HUDEP-2 (cell line): ENCODE measurements at regions not wholly inside any gene's neighbourhood (a gene's known extent, or its start where the extent isn't known, plus 50 kb on each side); places are given as distances from the start of the nearest gene placed in this dataset.
"Not testable (repeated sequence)": the region's sequence is repeated elsewhere in the genome, so short reads cannot be mapped to it uniquely, and the experiment has no call there.

Experiments used
- DNase-seq, 76 experiments: peaks; one replicate each; lab custom pipeline; 2025; ENCODE audit not compliant: unreplicated experiment in 76 of 76; lab: John Stamatoyannopoulos, UW

DNA sequence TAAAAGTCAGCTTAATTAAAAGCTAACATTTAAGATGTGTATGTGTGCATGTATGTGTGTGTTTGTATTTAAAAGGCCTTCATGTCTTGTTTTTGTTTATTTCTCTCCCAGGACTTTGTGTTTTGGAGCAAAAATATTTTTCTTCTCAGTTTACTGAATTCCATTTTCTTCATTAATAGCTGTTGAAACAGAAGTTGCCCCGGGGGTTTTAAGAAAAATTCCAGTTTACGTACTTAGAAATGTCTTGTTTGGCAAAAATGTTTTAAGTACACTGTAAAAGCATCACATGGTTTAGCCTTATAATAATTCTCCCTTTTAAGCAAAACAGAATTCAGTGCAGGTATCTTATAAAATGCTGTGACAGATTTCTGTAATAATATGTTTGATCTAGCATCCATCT is 1233.0 kb upstream of the NRXN1 start:
- DNase-seq: no peak

- no peak for DNase-seq
These were observed 1232.6 kb upstream of the NRXN1 start for GRCh38 chr2:52264488-52264887.

DNA sequence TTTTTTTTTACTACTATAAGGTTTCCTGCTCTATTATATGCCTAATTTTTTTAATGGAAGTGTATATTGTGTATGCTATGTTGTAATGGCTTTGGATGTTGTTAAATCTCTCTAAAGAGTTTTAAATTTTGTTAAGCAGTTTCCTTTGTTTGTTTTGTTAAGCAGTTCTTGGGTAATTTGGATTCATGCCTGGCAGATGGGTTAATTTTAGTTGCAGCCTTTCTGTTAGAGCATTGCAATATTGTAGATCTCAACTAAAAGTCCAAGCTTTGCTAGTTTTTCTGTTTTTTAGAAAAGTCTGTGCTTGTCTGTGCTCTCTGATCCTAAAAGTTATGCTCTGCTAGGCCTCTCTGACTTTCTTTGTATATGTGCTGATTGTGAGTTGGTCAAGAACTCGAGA is 1229.0 kb upstream of the NRXN1 start:
- no peak for DNase-seq

DNA sequence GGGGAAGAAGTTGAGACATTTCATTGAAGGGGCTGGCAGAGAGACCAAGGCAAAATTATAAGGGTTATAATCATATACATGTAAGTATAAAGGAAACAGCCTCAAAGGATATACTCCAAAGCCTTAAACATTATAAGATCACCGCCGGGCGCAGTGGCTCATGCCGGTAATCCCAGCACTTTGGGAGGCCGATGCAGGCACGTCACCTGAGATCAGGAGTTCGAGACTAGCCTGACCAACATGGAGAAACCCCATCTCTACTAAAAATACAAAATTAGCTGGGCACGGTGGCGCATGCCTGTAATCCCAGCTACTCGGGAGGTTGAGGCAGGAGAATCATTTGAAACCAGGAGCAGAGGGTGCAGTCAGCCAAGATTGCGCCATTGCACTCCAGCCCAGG is 1227.0 kb upstream of the NRXN1 start:
- not testable (repeated sequence) for DNase-seq

DNA sequence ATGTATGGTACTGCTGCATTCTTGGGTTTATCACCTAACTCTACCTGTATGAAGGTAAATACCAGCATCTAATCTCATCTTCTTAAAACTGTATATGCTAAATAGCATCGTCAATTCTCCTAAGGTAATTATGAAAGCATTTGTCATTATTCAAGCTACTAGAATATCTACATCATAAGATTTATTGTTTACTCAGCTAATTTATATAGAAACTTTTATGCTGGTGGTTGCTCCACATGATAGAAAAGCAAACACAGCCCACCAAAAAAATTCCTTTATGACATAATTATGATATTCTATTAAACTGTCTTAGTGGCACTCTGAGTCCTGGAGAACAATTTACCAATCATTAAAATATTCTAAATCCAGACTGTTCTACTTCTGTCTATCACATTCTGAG is 1226.1 kb upstream of the NRXN1 start:
- no peak for DNase-seq

GRCh38 chr2:52253416-52253980 is 1221.6 kb upstream of the NRXN1 start:
- no peak for DNase-seq

DNA sequence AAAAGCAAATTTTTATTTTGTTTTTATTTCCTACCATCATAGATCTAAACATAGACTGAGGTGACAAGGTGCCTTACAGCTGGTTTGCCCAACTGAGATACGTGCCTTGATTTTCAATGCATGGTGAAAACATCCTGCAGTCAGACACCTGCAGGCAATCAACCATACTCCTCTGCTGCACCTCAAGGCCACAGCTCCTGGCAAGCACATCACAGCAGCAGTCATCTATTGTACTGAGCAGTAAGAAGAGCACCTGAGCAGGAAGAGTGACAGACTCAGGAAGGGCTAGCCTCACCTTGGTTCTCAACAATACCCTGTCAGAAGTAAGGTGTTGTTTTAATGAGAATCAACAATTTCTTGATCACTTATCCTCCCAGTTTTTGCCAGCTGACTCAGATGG is 1206.8 kb upstream of the NRXN1 start:
- DNase-seq: no peak

GRCh38 chr2:52222128-52222527 is 1190.2 kb upstream of the NRXN1 start:
- no peak for DNase-seq

DNA sequence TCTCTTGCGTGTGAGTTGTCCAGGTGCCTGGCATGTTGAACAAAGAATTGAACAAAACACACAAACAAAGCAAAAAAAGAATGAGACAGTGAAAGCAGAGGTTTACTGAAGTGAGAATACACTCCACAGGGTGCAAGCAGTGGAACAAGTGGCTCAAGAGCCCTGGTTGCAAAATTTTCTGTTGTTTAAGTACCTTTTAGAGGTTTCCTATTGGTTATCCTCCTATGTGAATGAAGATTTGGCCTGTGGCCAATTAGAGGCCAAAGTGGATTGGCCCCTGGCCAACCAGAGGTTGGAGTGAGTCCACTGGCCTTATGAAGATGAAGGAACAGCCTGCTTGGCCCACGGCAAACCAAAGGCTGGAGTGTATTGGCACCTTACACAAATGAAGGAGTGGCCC is 1188.5 kb upstream of the NRXN1 start:
- DNase-seq: no peak

- no peak for DNase-seq
These were observed 1178.7 kb upstream of the NRXN1 start for GRCh38 chr2:52210611-52211010.

DNA sequence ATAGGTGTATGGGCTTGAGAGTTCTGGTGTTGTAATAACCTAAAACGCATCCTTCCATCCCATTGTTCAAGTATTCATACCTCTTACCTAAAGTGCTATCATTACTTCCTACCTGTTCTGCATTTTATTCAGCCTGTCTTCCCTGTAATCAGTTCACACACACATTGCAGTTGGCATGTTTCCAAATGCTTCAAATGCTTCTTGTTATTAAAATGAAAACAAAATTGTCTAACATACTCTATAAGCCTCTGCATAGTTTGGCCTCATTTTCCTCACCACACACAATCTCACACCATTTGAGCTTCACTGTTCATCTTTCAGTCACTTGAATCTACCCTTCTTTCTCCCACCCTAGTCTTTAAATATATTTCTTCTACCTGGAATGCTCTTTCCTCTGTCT is 1178.2 kb upstream of the NRXN1 start:
- DNase-seq: no peak

DNA sequence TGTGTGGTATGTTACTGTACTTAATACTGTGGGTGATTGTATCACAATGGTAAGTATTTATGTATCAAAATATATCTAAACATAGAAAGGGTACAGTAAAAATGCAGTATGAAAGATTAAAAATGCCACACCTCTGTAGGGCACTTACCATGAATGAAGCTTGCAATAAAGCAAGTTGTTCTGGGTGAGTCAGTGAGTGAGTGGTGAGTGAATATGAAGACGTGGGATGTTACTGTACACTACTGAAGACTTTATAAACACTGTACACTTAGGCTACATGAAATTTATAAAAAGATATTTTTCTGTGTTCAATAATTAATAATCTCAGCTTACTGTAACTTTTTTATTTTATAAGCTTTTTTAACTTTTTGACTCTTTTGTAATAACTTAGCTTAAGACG is 1162.4 kb upstream of the NRXN1 start:
- no peak for DNase-seq

DNA sequence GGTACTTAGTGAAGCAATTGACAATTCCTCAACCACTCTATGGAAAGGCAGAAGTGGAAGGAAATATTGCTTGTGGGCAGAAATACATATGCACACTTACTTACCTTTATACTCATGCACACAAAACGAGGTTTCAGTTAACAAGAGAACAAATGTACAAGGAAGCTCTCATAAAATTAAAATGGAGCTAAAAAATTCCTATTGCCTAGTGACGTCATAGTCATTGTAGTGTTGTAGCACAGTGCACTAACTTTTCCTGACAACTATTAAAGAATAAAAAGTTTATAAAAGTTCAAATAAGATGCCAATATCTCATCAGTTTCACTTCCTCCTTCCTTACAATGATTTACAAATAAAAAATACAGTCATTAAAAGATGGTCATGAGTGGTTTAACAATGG is 1161.9 kb upstream of the NRXN1 start:
- no peak for DNase-seq

DNA sequence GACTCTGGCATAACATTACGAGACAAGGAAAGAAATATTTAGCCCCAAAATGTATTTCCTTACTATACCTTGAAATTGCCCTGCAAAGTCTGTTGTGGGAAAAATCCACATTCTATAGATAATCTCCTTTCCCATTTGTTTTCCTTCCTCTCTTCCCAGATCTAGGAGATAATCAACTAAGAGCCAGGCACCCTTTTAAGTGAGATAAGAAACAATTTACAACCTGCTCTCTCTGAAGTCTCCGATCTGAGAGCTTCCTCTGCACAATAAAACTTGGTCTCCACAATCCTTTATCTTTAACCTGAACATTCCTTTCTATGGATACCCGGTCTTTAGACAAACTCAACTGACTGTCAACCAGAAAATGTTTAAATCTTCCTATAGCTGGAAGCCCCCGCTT is 1160.7 kb upstream of the NRXN1 start:
- DNase-seq: no peak

DNA sequence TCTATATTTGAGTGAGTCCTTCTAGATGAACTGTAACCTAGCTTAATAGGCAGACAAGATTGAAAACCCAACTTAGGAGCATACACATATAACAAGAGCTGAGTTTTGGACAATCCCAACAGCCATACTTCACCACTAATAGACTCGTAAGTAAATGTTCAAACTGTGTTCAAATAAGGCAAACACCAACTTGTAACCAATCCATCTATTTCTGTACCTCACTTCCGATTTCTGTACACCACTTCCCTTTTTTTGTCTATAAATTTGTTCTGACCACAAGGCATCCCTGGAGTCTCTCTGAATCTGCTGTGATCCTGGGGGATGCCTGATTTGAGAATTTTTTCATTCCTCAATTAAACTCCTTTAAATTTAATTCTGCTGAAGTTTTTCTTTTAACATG is 1149.1 kb upstream of the NRXN1 start:
- no peak for DNase-seq

DNA sequence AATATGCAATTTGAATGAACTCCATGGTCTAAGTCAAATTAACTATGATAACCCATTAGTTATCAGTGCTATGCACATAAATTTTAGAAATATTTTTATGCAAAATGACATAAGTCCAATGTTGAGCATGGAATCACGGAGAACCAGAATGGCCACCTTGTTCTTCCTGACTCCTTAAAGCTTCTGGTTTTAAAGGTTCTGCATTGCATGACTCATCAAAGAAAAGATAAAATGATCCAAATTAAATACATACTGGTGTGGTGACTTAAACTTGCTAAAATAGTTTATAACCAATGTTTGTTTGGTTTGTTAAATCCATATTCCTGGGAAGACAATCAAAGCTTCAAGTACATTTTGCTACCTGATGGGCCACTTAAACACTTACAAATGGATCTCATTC is 1146.9 kb upstream of the NRXN1 start:
- no peak for DNase-seq

DNA sequence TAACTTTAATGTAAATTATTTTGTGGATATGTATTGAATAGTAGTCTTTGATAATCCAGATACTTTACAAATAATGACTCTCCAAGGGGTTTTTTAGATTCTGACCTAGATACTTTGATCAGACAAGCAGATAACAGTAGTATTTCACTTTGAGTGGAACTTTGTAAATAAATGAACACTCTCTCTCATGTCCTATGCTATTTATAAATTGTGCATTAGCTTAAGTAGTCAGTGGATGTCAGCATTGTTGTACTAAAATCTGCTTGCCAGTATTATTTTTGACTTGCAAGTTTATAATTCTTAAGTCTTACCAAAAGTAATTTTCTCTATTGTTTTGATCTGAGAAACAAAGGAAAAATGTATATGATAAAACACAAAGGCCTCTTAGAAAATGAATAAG is 1113.1 kb upstream of the NRXN1 start:
- no peak for DNase-seq

DNA sequence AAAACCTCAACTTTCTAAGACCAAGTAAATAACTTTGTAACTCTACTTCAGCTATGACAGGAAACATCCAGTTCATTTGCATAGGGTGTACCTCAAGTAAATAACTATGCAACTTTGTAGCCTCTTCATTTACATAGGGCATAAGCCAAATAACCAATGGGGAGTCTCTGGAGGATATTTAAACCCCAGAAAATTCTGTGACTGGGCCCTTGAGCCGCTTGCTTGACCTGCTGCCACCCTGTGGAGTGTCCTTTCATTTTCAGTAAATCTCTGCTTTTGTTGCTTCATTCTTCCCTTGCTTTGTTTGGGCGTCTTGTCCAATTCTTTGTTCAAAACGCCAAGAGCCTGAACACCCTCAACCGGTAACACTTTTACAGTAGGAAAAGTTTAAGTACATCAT is 1112.7 kb upstream of the NRXN1 start:
- DNase-seq: no peak

DNA sequence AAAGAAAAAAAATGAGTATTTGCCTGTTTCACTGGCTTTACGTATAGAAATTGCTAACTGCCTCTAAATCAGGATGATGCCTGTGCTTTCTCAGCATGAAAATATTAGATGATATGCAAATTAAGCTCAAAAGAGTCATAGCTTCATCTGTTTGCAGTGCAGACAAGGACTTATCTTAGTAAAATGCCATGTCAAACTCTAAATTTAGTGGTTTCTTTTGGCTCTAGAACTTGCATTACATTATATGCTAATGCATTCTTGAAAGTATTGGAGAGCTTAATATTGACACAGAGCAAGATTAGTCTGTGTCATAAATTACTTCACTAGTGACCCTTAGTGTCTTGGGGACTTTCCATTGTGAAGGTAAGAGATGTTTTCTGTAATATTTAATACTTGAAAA is 1109.1 kb upstream of the NRXN1 start:
- no peak for DNase-seq

DNA sequence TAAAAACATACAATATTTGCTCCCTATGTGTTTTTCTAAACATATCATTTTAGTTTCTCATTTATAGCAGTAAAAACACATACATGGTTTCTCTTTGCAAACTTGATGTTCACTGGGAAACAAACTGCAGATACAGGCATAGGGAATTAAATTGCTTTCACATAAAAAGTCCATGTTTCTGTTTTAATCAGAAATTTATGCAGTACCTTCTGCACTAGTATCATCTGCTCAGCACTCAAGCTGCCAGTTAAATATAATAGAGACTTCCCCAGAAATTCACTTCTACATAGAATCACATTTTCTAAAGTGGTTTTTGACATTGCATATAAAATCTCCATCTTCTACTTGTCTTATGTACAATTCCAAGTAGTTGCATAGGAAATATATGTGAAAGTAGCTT is 1107.3 kb upstream of the NRXN1 start:
- no peak for DNase-seq

DNA sequence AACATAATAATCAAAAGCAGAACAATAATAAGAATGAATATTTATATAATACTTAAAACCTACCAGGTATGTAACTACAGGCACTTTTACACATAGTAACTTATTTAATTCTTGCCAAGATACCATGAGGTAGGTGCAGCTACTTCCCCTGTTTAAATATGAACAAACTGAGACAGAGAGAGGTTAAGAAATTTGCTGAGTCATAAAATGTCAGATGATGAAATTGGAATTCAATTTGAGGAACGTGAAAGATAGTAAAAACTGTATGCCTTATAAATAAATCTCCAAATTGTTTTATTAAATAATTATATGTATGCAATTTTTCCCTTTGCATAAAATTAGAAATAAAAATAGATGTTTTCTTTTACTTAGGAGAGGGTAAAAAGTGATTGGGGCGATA is 1103.3 kb upstream of the NRXN1 start:
- no peak for DNase-seq

- no peak for DNase-seq
These were observed 1096.1 kb upstream of the NRXN1 start for GRCh38 chr2:52128081-52128480.

- DNase-seq: no peak
These were observed 1095.6 kb upstream of the NRXN1 start for GRCh38 chr2:52127527-52127926.

DNA sequence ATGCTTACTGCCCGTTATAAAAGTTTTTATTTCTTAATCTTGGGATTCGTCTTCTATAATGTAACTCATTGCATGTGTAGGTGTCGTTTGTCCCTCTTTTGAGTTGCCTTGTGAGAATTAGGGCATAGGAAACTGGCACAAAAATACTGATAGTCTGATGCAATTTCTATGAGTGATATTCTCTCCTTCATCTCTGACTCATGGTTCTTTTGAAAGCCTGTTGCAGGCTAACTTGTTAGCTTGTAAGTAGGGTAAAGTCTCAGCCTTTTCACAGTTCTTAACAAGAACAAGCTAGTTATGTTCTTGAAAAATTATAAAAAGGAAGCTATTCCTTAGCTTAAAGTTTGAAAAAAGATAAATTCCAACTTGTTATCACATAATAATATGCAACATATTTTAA is 1085.4 kb upstream of the NRXN1 start:
- DNase-seq: no peak
